Upper lobe of right lung (tissue), 1 donor: ENCODE measurements at regions not wholly inside any gene's neighbourhood (a gene's known extent, or its start where the extent isn't known, plus 50 kb on each side); places are given as distances from the start of the nearest gene placed in this dataset.

ENCODE experiments used
- ATAC-seq: fragments of 200-7000 bp; cut with Tn5 transposase; one replicate; pipeline ENCODE4 v1.9.1; 2020; ENCODE audit warnings: mild to moderate bottlenecking, moderate library complexity
- DNase-seq: peaks from one replicate; pipeline ENCODE4 v3.0.0-alpha.2; 2020
- H3K27ac ChIP-seq: fragments of 200-600 bp; one replicate; pipeline ENCODE4 v1.8.0; 2022
- H3K27me3 ChIP-seq: fragments of 200-600 bp; one replicate; pipeline ENCODE4 v1.8.0; 2022; ENCODE audit warnings: mild to moderate bottlenecking
- H3K36me3 ChIP-seq: fragments of 200-600 bp; one replicate; pipeline ENCODE4 v1.8.0; 2022
- H3K4me1 ChIP-seq: fragments of 200-600 bp; one replicate; pipeline ENCODE4 v1.8.0; 2022
- H3K4me3 ChIP-seq: fragments of 200-600 bp; one replicate; pipeline ENCODE4 v1.8.0; 2022; ENCODE audit warnings: mild to moderate bottlenecking
- H3K9me3 ChIP-seq: fragments of 200-600 bp; one replicate; pipeline ENCODE4 v1.8.0; 2022
- CTCF ChIP-seq: fragments of 200-600 bp; IDR thresholded peaks from one replicate; pipeline ENCODE4 v1.8.0; 2022; ENCODE audit warnings: antibody characterized with exemption
- intact Hi-C: fragments of 100-400 bp; cut with DNase I; formaldehyde crosslinking; loops from one replicate; pipeline ENCODE4 v1.11.0; 2022
- donor health status: DM: no; HTN: yes; CAD: no; lungs with severe emphysema.

DNA sequence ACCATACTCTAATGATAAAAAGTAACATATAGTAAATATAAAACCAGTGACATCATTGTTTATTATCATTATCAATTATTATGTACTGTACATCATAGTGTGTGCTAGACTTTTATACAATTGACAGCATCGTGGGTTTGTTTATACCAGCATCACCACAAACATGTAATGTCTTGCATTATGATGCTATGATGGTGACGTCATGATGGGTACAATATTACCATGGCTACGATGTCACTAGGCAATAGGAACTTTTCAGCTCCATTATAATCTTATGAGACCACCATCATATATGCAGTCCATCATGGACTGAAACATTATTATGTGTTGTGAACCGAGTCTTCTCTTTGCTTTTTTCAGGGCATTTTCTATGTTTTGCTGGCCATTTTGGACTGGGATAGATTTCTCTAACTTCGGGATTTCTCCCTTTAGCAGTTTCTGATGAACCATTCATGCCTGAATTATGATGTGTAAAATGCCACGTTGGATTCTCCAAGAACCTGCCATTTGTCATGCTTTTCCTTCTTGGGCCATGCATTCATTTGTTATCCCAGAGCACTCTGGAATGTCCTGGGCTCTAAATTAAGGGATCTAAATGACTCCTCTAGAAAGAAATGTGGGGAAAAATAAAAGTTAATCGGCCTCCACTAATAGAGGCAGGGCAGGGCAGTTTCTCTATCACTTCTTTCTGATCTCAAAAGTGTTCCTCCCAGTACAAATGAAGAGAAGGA is 325.6 kb upstream of the TNP1 start:
- Histone ChIP-seq H3K9me3 (no peaks in the 10 kb centered on the region), H3K4me3 (no peak overlapping the region), H3K4me1 (no peaks in the 10 kb centered on the region), H3K36me3 (no peaks in the 10 kb centered on the region), H3K27ac (no peak overlapping the region), H3K27me3 (no peaks in the 10 kb centered on the region)
- DNase-seq (no peak), ATAC-seq (no peak)
- intact Hi-C loops = no loop called here
- TF ChIP-seq CTCF = no peak

DNA sequence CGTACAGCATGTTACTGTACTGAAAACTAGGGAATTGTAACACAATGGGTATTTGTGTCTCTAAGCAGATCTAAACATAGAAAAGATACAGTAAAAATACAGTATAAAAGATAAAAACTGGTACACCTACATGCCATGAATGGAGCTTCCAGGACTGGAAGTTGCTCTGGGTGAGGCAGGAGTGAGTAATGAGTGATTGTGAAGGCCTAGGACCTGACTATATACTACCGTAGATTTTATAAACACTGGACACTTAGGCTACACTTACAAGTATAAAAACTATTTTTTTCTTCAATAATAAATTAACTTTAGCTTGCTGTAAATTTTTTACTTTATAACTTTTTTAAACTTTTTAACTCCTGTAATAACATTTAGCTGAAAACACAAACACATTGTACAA is 324.4 kb upstream of the TNP1 start:
- TF ChIP-seq CTCF = no peak
- H3K4me1 ChIP-seq = no peaks in the 10 kb centered on the region
- no peaks in the 10 kb centered on the region for H3K9me3 ChIP-seq
- no peak overlapping the region for H3K27ac ChIP-seq
- H3K36me3 ChIP-seq = no peaks in the 10 kb centered on the region
- ATAC-seq = no peak
- H3K27me3 ChIP-seq = no peaks in the 10 kb centered on the region
- H3K4me3 ChIP-seq = no peak overlapping the region
- no peak for DNase-seq
- intact Hi-C loops = no loop called here

DNA sequence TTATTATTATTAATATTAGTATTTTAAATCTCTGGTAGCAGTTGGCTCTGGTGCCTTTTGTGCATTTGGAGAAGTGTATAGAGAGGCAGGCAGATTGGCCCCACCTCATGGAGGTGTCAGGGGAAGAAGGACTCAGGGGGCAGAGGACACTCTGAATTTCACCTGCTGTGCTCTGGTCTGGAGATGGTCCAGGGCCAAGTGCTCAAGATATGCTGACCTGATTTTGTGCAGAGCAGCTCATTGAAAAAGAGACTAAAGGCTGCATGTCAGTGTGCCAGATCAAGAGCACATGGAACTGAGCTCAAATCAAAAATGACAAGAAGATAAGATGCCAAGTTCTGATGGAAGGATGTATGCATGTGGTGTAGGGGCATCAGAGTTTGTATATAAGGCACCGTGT is 323.6 kb upstream of the TNP1 start:
- DNase-seq = no peak
- Histone ChIP-seq H3K27ac (no peak overlapping the region), H3K36me3 (no peaks in the 10 kb centered on the region), H3K9me3 (no peaks in the 10 kb centered on the region), H3K4me1 (no peaks in the 10 kb centered on the region), H3K4me3 (no peak overlapping the region), H3K27me3 (no peaks in the 10 kb centered on the region)
- TF ChIP-seq CTCF = no peak
- intact Hi-C loops = no loop called here
- no peak for ATAC-seq

DNA sequence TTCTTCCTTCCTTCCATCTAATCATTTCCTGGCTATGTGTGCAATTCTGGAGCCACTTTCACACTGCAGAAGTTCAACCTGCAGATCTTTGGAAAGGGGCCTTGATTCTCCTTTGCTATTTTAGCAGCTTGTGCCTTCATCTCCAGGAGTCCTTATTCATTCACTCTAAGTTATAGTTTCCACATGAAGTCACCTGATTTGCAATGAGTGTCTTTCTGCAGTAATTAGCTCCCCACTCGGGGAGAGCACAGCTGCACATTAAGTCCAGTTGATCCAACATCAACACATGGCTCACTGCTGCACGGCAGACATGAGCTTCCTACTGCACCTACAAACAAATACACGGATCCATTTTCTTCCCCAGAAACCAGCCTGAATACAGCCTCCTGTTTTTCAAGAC is 323.1 kb upstream of the TNP1 start:
- TF ChIP-seq CTCF = no peak
- no peaks in the 10 kb centered on the region for H3K27me3 ChIP-seq
- no peak overlapping the region for H3K4me3 ChIP-seq
- no peak overlapping the region for H3K27ac ChIP-seq
- no peaks in the 10 kb centered on the region for H3K9me3 ChIP-seq
- no peak for DNase-seq
- no peaks in the 10 kb centered on the region for H3K4me1 ChIP-seq
- no peak for ATAC-seq
- H3K36me3 ChIP-seq = no peaks in the 10 kb centered on the region
- intact Hi-C loops = no loop called here

DNA sequence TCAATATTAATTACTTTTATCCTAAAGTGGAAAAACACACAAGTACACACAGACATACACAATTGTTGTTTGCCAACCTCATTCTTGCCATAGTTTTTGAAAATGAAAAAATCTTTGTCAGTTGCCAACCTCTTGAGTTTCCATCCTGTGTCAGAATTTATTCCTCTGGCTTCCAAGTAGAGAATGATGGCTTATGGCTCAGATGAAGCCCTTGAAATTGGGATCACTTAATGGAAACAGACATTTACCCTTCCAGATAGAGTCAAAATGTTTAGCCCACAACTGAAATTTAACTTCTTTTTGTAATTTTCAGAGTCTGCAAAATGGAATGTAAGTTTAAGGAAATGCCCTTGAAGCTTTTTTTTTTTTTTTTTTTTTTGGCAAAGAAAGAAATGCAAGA is 321.6 kb upstream of the TNP1 start:
- DNase-seq (no peak), ATAC-seq (no peak)
- intact Hi-C loops = no loop called here
- no peak overlapping the region for H3K27ac ChIP-seq
- no peaks in the 10 kb centered on the region for H3K9me3 ChIP-seq
- H3K4me1 ChIP-seq = no peaks in the 10 kb centered on the region
- TF ChIP-seq CTCF = no peak
- no peaks in the 10 kb centered on the region for H3K27me3 ChIP-seq
- H3K36me3 ChIP-seq = no peaks in the 10 kb centered on the region
- no peak overlapping the region for H3K4me3 ChIP-seq

GRCh38 chr2:217179854-217180253 is 320.0 kb upstream of the TNP1 start:
- no peak overlapping the region for H3K27ac ChIP-seq
- no peak for DNase-seq
- no peaks in the 10 kb centered on the region for H3K9me3 ChIP-seq
- intact Hi-C loops = no loop called here
- no peak for ATAC-seq
- no peaks in the 10 kb centered on the region for H3K4me1 ChIP-seq
- TF ChIP-seq CTCF = no peak
- no peaks in the 10 kb centered on the region for H3K27me3 ChIP-seq
- H3K4me3 ChIP-seq = no peak overlapping the region
- H3K36me3 ChIP-seq = no peaks in the 10 kb centered on the region
